Ishikawa (cell line): ENCODE measurements at regions not wholly inside any gene's neighbourhood (a gene's known extent, or its start where the extent isn't known, plus 50 kb on each side); places are given as distances from the start of the nearest gene placed in this dataset.

Source experiments
- CEBPB ChIP-seq: IDR thresholded peaks from 2 replicates; pipeline ENCODE4 v1.6.1; 2012
- CREB1 ChIP-seq: IDR thresholded peaks from 2 replicates; pipeline ENCODE4 v1.6.1; 2012; ENCODE audit warnings: low read depth
- EGR1 ChIP-seq: IDR thresholded peaks from 2 replicates; pipeline ENCODE4 v1.6.1; 2012
- EP300 ChIP-seq: IDR thresholded peaks from 2 replicates; pipeline ENCODE4 v1.6.1; 2012; ENCODE audit warnings: borderline replicate concordance
- NFIC ChIP-seq: IDR thresholded peaks from 2 replicates; pipeline ENCODE4 v1.6.1; 2012
- RAD21 ChIP-seq: IDR thresholded peaks from 2 replicates; pipeline ENCODE4 v1.6.1; 2012; ENCODE audit warnings: low read depth
- TEAD4 ChIP-seq: IDR thresholded peaks from 2 replicates; pipeline ENCODE4 v1.6.1; 2012
- YY1 ChIP-seq: IDR thresholded peaks from 2 replicates; pipeline ENCODE4 v1.6.1; 2012; ENCODE audit warnings: low read depth
- ZBTB7A ChIP-seq: IDR thresholded peaks from 2 replicates; pipeline ENCODE4 v1.6.1; 2012; ENCODE audit warnings: low read depth
- TF ChIP-seq, protein P1 (sequence below): IDR thresholded peaks from 2 replicates; pipeline ENCODE4 v1.6.1; 2012
- TF ChIP-seq, protein P2 (sequence below): IDR thresholded peaks from 2 replicates; pipeline ENCODE4 v1.6.1; 2012; ENCODE audit warnings: low read depth, mild to moderate bottlenecking
- TF ChIP-seq, protein P3 (sequence below): IDR thresholded peaks from 2 replicates; pipeline ENCODE4 v1.6.1; 2012

DNA sequence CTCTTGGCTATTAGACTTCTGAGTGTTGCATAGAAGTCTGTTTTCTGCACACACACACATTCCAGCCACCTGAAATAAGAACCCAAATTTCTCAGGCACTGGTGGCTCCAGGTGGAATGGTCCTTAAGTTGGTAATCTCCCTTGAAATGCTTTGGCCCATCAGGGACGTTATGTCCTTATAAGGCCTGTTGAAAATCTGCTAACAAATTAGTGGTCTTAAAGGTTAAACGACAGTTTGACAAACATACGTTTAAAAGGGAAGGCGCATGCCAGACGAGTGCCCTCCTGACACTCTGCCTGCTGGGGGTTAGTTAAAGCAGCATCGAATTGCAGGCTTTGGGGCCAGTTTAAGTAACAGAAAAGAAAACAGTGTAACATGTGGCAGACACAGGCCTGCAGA is 125.0 kb downstream of the TBX22 start:
- no peak for TF ChIP-seq CREB1
- no peak for TF ChIP-seq TEAD4
- no peak for TF ChIP-seq EP300
- no peak for TF ChIP-seq EGR1
- no peak for TF ChIP-seq YY1
- TF ChIP-seq, protein P1, sequence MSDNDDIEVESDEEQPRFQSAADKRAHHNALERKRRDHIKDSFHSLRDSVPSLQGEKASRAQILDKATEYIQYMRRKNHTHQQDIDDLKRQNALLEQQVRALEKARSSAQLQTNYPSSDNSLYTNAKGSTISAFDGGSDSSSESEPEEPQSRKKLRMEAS = no peak
- TF ChIP-seq CEBPB = no peak
- no peak for TF ChIP-seq RAD21
- TF ChIP-seq, protein P2, sequence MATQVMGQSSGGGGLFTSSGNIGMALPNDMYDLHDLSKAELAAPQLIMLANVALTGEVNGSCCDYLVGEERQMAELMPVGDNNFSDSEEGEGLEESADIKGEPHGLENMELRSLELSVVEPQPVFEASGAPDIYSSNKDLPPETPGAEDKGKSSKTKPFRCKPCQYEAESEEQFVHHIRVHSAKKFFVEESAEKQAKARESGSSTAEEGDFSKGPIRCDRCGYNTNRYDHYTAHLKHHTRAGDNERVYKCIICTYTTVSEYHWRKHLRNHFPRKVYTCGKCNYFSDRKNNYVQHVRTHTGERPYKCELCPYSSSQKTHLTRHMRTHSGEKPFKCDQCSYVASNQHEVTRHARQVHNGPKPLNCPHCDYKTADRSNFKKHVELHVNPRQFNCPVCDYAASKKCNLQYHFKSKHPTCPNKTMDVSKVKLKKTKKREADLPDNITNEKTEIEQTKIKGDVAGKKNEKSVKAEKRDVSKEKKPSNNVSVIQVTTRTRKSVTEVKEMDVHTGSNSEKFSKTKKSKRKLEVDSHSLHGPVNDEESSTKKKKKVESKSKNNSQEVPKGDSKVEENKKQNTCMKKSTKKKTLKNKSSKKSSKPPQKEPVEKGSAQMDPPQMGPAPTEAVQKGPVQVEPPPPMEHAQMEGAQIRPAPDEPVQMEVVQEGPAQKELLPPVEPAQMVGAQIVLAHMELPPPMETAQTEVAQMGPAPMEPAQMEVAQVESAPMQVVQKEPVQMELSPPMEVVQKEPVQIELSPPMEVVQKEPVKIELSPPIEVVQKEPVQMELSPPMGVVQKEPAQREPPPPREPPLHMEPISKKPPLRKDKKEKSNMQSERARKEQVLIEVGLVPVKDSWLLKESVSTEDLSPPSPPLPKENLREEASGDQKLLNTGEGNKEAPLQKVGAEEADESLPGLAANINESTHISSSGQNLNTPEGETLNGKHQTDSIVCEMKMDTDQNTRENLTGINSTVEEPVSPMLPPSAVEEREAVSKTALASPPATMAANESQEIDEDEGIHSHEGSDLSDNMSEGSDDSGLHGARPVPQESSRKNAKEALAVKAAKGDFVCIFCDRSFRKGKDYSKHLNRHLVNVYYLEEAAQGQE = no peak
- no peak for TF ChIP-seq ZBTB7A
- TF ChIP-seq NFIC = no peak
- TF ChIP-seq, protein P3, sequence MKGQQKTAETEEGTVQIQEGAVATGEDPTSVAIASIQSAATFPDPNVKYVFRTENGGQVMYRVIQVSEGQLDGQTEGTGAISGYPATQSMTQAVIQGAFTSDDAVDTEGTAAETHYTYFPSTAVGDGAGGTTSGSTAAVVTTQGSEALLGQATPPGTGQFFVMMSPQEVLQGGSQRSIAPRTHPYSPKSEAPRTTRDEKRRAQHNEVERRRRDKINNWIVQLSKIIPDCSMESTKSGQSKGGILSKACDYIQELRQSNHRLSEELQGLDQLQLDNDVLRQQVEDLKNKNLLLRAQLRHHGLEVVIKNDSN = no peak
